ENCODE measurements at regions not wholly inside any gene's neighbourhood (a gene's known extent, or its start where the extent isn't known, plus 50 kb on each side); places are given as distances from the start of the nearest gene placed in this dataset.

GRCh38 chr1:112317611-112318062 is 78.4 kb upstream of the CTTNBP2NL start:
- no peak for DNase-seq (ENCODE audit: low spot score)

GRCh38 chr1:112318263-112318662 is 77.8 kb upstream of the CTTNBP2NL start:
- DNase-seq (ENCODE audit: low spot score) = no peak

- no peak for DNase-seq (ENCODE audit: low spot score)
Observed at GRCh38 chr1:112318698-112319370, 77.2 kb upstream of the CTTNBP2NL start.

- no peak for DNase-seq (ENCODE audit: low spot score)
Observed at GRCh38 chr1:112319371-112320040, 76.5 kb upstream of the CTTNBP2NL start.

GRCh38 chr1:112320058-112320457 is 76.0 kb upstream of the CTTNBP2NL start:
- DNase-seq (ENCODE audit: low spot score) = no peak

- DNase-seq (ENCODE audit: low spot score) = no peak
Observed at GRCh38 chr1:112322018-112322417, 74.0 kb upstream of the CTTNBP2NL start.

GRCh38 chr1:112322983-112323678 is 72.9 kb upstream of the CTTNBP2NL start:
- no peak for DNase-seq (ENCODE audit: low spot score)

- DNase-seq (ENCODE audit: low spot score) = no peak
Observed at GRCh38 chr1:112325504-112325903, 70.5 kb upstream of the CTTNBP2NL start.

GRCh38 chr1:112328600-112328999 is 67.4 kb upstream of the CTTNBP2NL start:
- no peak for DNase-seq (ENCODE audit: low spot score)

GRCh38 chr1:112332176-112333150 is 63.6 kb upstream of the CTTNBP2NL start:
- no peak for DNase-seq (ENCODE audit: low spot score)

GRCh38 chr1:112335351-112335750 is 60.7 kb upstream of the CTTNBP2NL start:
- no peak for DNase-seq (ENCODE audit: low spot score)

GRCh38 chr1:112337028-112337531 is 58.9 kb upstream of the CTTNBP2NL start:
- DNase-seq (ENCODE audit: low spot score) = peak; percentile 28

GRCh38 chr1:112341986-112342385 is 54.0 kb upstream of the CTTNBP2NL start:
- DNase-seq (ENCODE audit: low spot score) = no peak

GRCh38 chr1:112342558-112342957 is 53.5 kb upstream of the CTTNBP2NL start:
- DNase-seq (ENCODE audit: low spot score) = no peak

GRCh38 chr1:112344754-112345423 is 51.1 kb upstream of the CTTNBP2NL start:
- no peak for DNase-seq (ENCODE audit: low spot score)

Measured in H4 (cell line).